IMR-90 (cell line): ENCODE measurements at regions not wholly inside any gene's neighbourhood (a gene's known extent, or its start where the extent isn't known, plus 50 kb on each side); places are given as distances from the start of the nearest gene placed in this dataset.

Experiments
- ATAC-seq: fragments of 200-7000 bp; cut with Tn5 transposase; 2 replicates; pipeline ENCODE4 v1.9.1; 2020; ENCODE audit warnings: low read depth, mild to moderate bottlenecking, moderate library complexity
- BruUV-seq: library from RNA; stranded (reverse); fragments of 400-500 nt; replicated peaks from 2 replicates; lab custom pipeline; 2021; lab: Mats Ljungman, UMichigan
- CTCF ChIA-PET: fragments of 300-600 bp; formaldehyde crosslinking; extraction: SDS; loops from one replicate; lab custom pipeline; 2021; ENCODE audit warnings: antibody characterized with exemption; lab: Yijun Ruan, JAX
- POLR2A ChIA-PET: fragments of 300-600 bp; sonication (Branson Sonifier 250); formaldehyde crosslinking; loops from one replicate; lab custom pipeline; 2022; ENCODE audit warnings: antibody characterized with exemption; ENCODE audit not compliant: unreplicated experiment; lab: Charles Lee
- DNase-seq: peaks from one replicate; pipeline ENCODE4 v3.0.0; 2013
- H2AFZ ChIP-seq: replicated peaks from 2 replicates; pipeline ENCODE3; 2013; ENCODE audit warnings: low read length, mild to moderate bottlenecking; ENCODE audit not compliant: poor library complexity
- H2AK5ac ChIP-seq: 2 replicates; pipeline ENCODE4 v1.6.1; 2013; ENCODE audit warnings: low read depth, low read length, inconsistent platforms
- H2AK9ac ChIP-seq: replicated peaks from 2 replicates; pipeline ENCODE3; 2013; ENCODE audit warnings: mild to moderate bottlenecking, low read depth, low read length, moderate library complexity; ENCODE audit not compliant: poor library complexity
- H2BK120ac ChIP-seq: 2 replicates; pipeline ENCODE4 v1.6.1; 2013; ENCODE audit warnings: low read depth, low read length, inconsistent platforms
- H2BK15ac ChIP-seq: 3 replicates; pipeline ENCODE4 v1.6.1; 2013; ENCODE audit warnings: low read depth, low read length, inconsistent platforms
- H2BK20ac ChIP-seq: 2 replicates; pipeline ENCODE4 v1.6.1; 2013; ENCODE audit warnings: low read depth, mild to moderate bottlenecking, inconsistent platforms, low read length, moderate library complexity
- H2BK5ac ChIP-seq: 2 replicates; pipeline ENCODE4 v1.6.1; 2013; ENCODE audit warnings: mild to moderate bottlenecking, low read depth, low read length, inconsistent platforms; ENCODE audit not compliant: poor library complexity, severe bottlenecking
- H3K14ac ChIP-seq: replicated peaks from 2 replicates; pipeline ENCODE4 v1.6.1; 2013; ENCODE audit warnings: low read depth, low read length, inconsistent platforms
- H3K18ac ChIP-seq: 2 replicates; pipeline ENCODE4 v1.6.1; 2013; ENCODE audit warnings: low read depth, low read length, control low read depth
- H3K23ac ChIP-seq: 2 replicates; pipeline ENCODE4 v1.6.1; 2013; ENCODE audit warnings: low read depth, low read length, inconsistent platforms
- H3K27ac ChIP-seq: 2 replicates; pipeline ENCODE4 v1.5.1; 2013; ENCODE audit warnings: mild to moderate bottlenecking, control low read depth, low read length; ENCODE audit not compliant: insufficient read depth
- H3K27me3 ChIP-seq: 2 replicates; pipeline ENCODE4 v1.6.1; 2013; ENCODE audit warnings: low read length; ENCODE audit not compliant: control insufficient read depth, insufficient read depth
- H3K36me3 ChIP-seq: 2 replicates; pipeline ENCODE4 v1.6.1; 2013; ENCODE audit warnings: low read length, mixed read lengths; ENCODE audit not compliant: control insufficient read depth, insufficient read depth
- H3K4ac ChIP-seq: 2 replicates; pipeline ENCODE4 v1.6.1; 2013; ENCODE audit warnings: low read depth, low read length, inconsistent platforms
- H3K4me1 ChIP-seq: 2 replicates; pipeline ENCODE4 v1.6.1; 2013; ENCODE audit warnings: low read length, mixed read lengths; ENCODE audit not compliant: control insufficient read depth, insufficient read depth
- H3K4me2 ChIP-seq: 2 replicates; pipeline ENCODE4 v1.6.1; 2013; ENCODE audit warnings: low read depth, mild to moderate bottlenecking, control low read depth, low read length, moderate library complexity
- H3K4me3 ChIP-seq: 2 replicates; pipeline ENCODE4 v1.5.1; 2013; ENCODE audit warnings: low read depth, mild to moderate bottlenecking, control low read depth, low read length, moderate library complexity; ENCODE audit not compliant: insufficient read depth
- H3K56ac ChIP-seq: 2 replicates; pipeline ENCODE4 v1.6.1; 2013; ENCODE audit warnings: low read length, inconsistent platforms; ENCODE audit not compliant: insufficient read depth; ENCODE audit errors: extremely low read depth
- H3K79me1 ChIP-seq, 2 experiments: 2 replicates each; pipeline ENCODE4 v1.6.1; 2013; ENCODE audit warnings: low read length in 2 of 2, inconsistent platforms in 1 of 2, low read depth in 1 of 2
- H3K9ac ChIP-seq: 2 replicates; pipeline ENCODE4 v1.6.1; 2013; ENCODE audit warnings: low read depth, low read length, control low read depth
- H3K9me1 ChIP-seq: 2 replicates; pipeline ENCODE4 v1.6.1; 2013; ENCODE audit warnings: low read length, inconsistent platforms; ENCODE audit not compliant: insufficient read depth
- H3K9me3 ChIP-seq: 2 replicates; pipeline ENCODE4 v1.6.1; 2013; ENCODE audit warnings: low read length; ENCODE audit not compliant: control insufficient read depth, insufficient read depth
- H4K20me1 ChIP-seq: 2 replicates; pipeline ENCODE4 v1.6.1; 2013; ENCODE audit warnings: low read length, inconsistent platforms; ENCODE audit not compliant: insufficient read depth
- H4K5ac ChIP-seq: 2 replicates; pipeline ENCODE4 v1.6.1; 2013; ENCODE audit warnings: mild to moderate bottlenecking, low read depth, low read length, control low read depth
- H4K8ac ChIP-seq, 2 experiments: 2 replicates each; pipeline ENCODE4 v1.6.1; 2013; ENCODE audit warnings: low read depth in 2 of 2, low read length in 2 of 2, control low read depth in 1 of 2, inconsistent platforms in 1 of 2
- H4K91ac ChIP-seq: 2 replicates; pipeline ENCODE4 v1.6.1; 2013; ENCODE audit warnings: low read depth, low read length, inconsistent platforms; ENCODE audit not compliant: insufficient read depth
- CEBPB ChIP-seq: IDR thresholded peaks from 2 replicates; pipeline ENCODE4 v1.6.1; 2012; ENCODE audit warnings: low read depth, low read length, improper control_type of control experiment
- CHD1 ChIP-seq: IDR thresholded peaks from 2 replicates; pipeline ENCODE4 v1.6.1; 2012; ENCODE audit warnings: low read depth, low read length, improper control_type of control experiment
- FOS ChIP-seq: fragments of 150-350 bp; IDR thresholded peaks from 2 replicates; pipeline ENCODE4 v1.6.1; 2016; ENCODE audit warnings: low read depth, low read length
- MAFK ChIP-seq: IDR thresholded peaks from 2 replicates; pipeline ENCODE4 v1.6.1; 2012; ENCODE audit warnings: low read depth, low read length, improper control_type of control experiment
- RCOR1 ChIP-seq: IDR thresholded peaks from 2 replicates; pipeline ENCODE4 v1.6.1; 2012; ENCODE audit warnings: mild to moderate bottlenecking, low read length, improper control_type of control experiment; ENCODE audit not compliant: insufficient replicate concordance
- SMC3 ChIP-seq: fragments of 150-350 bp; IDR thresholded peaks from 2 replicates; pipeline ENCODE4 v1.6.1; 2016; ENCODE audit warnings: low read depth, mild to moderate bottlenecking, antibody characterized with exemption, low read length, moderate library complexity
- USF2 ChIP-seq: fragments of 150-350 bp; IDR thresholded peaks from 2 replicates; pipeline ENCODE4 v1.6.1; 2017; ENCODE audit warnings: mild to moderate bottlenecking, antibody characterized with exemption, low read length, low read depth
- WGBS, 2 experiments: methylation state at CpG; one replicate each; pipeline versions ENCODE4 v1.1.5 to v1.1.7; 2013; ENCODE audit warnings: missing lambda C conversion rate in 2 of 2; ENCODE audit not compliant: insufficient read length in 1 of 2; ENCODE audit errors: extremely low coverage in 2 of 2; 5-methylcytosine and 5-hydroxymethylcytosine counted together
- dilution Hi-C: fragments of 300-500 bp; cut with HindIII; formaldehyde crosslinking; loops from one replicate; pipeline ENCODE4 v1.14.3; 2018; ENCODE audit warnings: low sequenced_read_pairs; ENCODE audit not compliant: unreplicated experiment
- in situ Hi-C: fragments of 300-500 bp; cut with MboI; formaldehyde crosslinking; loops from 3 replicates; pipeline ENCODE4 v1.14.3; 2019; ENCODE audit warnings: low sequenced_read_pairs, inconsistent platforms, mixed read lengths
- intact Hi-C: fragments of 100-400 bp; cut with micrococcal nuclease; formaldehyde crosslinking; loops from 2 replicates; pipeline ENCODE4 v1.10.0; 2022

- no TSS peak for BruUV-seq
Observed at GRCh38 chr11:44365616-44366015, 55.7 kb upstream of the ALX4 start.

More at GRCh38 chr11:44365616-44366015, 55.7 kb upstream of the ALX4 start:
- H2AK9ac ChIP-seq = no peak overlapping the region
- H3K4me1 ChIP-seq = no peaks in the 10 kb centered on the region
- H2AFZ ChIP-seq = no peak overlapping the region
- no peak overlapping the region for H4K8ac ChIP-seq
- H3K79me1 ChIP-seq = no peaks in the 10 kb centered on the region
- intact Hi-C loops = no loop called here
- DNase-seq = no peak
- no peak overlapping the region for H3K23ac ChIP-seq
- in situ Hi-C loops = no loop called here
- no peak overlapping the region for H3K18ac ChIP-seq
- no peak overlapping the region for H2BK20ac ChIP-seq
- no peaks in the 10 kb centered on the region for H3K9me1 ChIP-seq
- H2AK5ac ChIP-seq = no peak overlapping the region
- ChIA-PET CTCF (no interaction called here), POLR2A (no interaction called here)
- H3K4ac ChIP-seq = no peak overlapping the region
- H4K20me1 ChIP-seq = no peaks in the 10 kb centered on the region
- H3K27me3 ChIP-seq = peaks cover 38% of the 10 kb centered on the region
- H3K9ac ChIP-seq = no peak overlapping the region
- no peak overlapping the region for H2BK120ac ChIP-seq
- no peak overlapping the region for H2BK5ac ChIP-seq
- no peak overlapping the region for H2BK15ac ChIP-seq
- H3K36me3 ChIP-seq = no peaks in the 10 kb centered on the region
- H3K9me3 ChIP-seq = no peaks in the 10 kb centered on the region; the same call in 1 of the 2 replicates
- H3K27ac ChIP-seq = no peak overlapping the region
- no peak overlapping the region for H3K4me3 ChIP-seq
- H4K5ac ChIP-seq = no peak overlapping the region
- no peak overlapping the region for H3K56ac ChIP-seq
- H3K14ac ChIP-seq = no peak overlapping the region
- H3K4me2 ChIP-seq = no peak overlapping the region
- TF ChIP-seq FOS (no peak), USF2 (no peak), MAFK (no peak), CEBPB (no peak), CHD1 (no peak), RCOR1 (no peak), SMC3 (no peak)
- no peak for ATAC-seq
- H4K91ac ChIP-seq = no peak overlapping the region
- no CpG with 5 or more reads among the region's 9 CpGs for WGBS, 2 experiments
- dilution Hi-C loops = no loop called here
